Activated CD4-positive, alpha-beta T cell treated with anti-CD3 and anti-CD28 coated beads for 48 hours (primary cell): ENCODE measurements at regions not wholly inside any gene's neighbourhood (a gene's known extent, or its start where the extent isn't known, plus 50 kb on each side); places are given as distances from the start of the nearest gene placed in this dataset.

ENCODE experiments used
- DNase-seq: peaks from one replicate; pipeline ENCODE4 v3.0.0-alpha.2; 2020

DNA sequence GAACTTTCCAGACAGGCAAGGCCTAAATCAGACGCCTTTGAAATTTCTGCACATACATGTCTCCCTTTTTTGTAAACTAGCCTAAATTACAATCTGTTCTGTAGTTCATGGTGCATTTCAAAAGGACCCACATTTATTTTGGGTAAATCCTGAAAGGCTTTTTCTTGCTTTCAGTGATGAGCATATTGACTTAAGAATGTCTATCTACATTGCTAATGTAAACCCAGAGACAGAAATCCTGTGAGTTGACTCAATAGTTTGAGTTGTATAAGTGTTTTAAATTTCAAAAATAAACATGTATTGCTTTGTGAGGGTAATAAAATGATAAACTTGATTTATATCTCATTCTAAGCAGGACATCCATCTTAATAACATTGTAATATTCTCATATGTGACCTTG is 977.0 kb upstream of the NR2F2 start:
- DNase-seq: no peak

DNA sequence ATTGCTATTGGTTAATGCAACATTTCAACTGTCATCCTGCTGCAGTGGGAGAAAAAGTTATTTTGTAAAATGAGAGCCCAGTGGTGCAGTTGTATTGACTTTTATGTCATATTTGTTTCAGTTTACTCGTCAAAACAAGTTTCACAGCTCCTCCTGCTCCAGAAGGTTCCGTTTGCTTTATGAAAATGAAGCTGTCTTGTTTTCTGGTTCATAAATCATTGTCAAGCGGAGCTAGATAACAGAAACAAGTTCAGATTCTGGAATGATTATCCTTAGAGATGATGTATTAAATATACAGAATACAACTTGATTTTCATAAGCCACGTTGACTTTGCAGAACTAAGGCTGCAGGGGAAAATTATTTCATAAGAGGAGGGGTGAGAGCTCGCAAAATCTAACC is 970.5 kb upstream of the NR2F2 start:
- no peak for DNase-seq

DNA sequence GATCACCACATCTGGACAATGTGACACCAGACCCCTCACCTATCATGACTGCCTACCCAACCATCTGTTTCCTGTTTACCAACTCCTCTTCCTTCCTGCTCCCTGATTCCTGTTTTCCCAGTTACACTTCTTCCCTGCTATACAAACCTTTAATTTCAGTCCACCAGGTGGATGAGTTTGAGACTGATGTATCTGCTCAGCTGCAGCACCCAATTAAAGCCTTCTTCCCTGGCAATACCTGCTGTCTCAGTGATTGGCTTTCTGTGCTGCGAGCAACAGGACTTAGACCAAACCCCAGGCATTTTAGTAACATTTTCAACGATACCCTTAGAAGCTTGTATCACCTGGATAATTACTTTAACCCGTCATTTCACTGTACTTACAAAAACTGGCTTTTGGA is 968.2 kb upstream of the NR2F2 start:
- no peak for DNase-seq

DNA sequence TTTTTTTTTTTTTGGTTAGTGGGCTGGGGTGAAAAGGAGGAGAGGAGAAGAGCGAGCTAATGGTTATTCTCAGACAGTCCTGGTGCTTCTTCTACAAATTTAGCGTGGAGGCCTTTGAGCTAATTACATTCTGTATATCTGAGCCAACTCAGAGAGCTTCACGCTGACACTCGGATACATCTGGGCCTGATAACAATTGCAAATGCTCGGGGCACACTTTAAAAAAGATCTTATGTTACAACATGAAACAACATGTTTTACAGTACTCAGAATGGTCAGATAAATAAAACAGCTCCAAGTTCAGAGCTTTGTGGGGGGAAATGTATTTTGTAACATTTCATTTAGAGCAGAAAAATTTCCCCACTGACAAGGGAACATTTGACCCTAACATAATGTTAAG is 966.9 kb upstream of the NR2F2 start:
- no peak for DNase-seq

- no peak for DNase-seq
Measured at GRCh38 chr15:95365511-95366107, 964.9 kb upstream of the NR2F2 start.

DNA sequence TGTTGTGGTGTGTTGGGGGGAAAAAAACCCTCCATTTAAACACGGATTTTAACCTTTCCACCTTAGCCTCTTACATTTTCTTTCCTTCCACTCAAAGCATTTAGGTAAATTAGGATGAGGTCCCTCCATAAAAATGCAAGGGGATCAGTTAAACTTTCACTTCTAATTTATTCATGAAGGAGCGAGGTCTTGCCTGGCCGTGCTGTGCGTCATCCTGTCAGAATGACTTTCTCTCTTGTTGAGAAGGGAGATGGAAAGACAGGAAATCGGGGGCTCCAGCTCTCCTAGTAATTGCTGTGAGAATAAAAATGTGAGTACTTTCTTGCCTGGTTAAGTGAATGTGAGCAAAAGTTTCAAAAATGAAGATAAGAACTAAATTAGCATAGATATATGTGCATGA is 962.3 kb upstream of the NR2F2 start:
- no peak for DNase-seq

- no peak for DNase-seq
Measured at GRCh38 chr15:95368755-95369601, 961.5 kb upstream of the NR2F2 start.

DNA sequence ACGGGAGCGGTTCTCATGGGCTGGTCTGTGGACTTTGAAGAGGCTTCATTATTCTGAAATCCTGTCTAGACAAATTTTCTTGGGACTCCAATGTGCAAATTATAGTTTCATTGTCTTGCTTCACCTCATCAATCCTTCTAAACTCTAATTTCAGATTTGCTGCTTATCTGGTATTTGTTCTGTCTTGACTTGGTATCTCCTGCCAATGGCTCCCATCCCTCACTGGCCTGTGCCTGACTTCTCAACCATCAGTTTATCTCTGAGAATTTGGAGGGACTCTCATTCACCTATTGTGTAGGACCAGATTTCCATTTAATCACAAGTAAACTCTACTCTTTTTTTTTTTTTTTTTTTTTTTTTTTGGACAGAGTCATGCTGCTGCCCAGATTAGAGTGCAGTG is 960.2 kb upstream of the NR2F2 start:
- DNase-seq: no peak

DNA sequence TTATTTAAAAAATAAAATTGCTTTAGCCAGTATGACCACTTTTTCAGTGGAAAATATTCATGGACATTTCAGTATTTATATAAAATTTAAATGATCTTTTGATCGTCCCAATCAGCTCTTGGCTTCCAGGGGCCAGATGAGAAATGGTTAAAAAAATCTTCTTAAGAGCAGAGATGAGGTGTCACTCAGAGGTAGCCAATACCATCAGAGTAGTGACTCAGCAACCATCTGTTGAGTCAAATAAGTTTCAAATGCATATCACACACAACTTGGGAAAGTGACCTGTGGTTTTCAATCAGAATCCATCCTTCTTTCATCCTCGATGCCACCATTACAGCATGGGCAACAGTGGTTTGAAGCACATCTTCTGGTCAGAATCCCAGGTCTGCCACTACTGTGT is 958.8 kb upstream of the NR2F2 start:
- no peak for DNase-seq

- DNase-seq: no peak
Measured at GRCh38 chr15:95375281-95375680, 955.2 kb upstream of the NR2F2 start.

GRCh38 chr15:95377258-95377852 is 953.1 kb upstream of the NR2F2 start:
- no peak for DNase-seq

GRCh38 chr15:95394186-95395067 is 936.1 kb upstream of the NR2F2 start:
- no peak for DNase-seq

DNA sequence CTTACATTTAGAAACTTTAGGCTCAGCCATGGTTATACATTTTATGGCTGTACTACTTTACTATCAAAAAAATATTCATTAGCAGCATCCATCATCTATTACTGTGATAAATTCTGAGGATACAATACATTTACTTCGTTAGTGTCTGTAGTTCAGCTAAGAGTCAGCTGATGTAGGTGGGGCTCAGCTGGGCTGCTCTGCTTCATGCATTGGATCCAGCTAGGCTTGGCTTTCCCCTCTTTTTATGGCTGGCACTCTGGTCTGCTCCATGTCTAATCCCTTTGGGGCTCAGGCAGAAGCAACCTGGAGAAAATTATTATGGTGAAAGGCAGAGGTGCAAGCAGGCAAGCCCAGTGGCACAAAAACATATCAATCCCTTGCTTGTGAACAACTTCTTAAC is 930.1 kb upstream of the NR2F2 start:
- DNase-seq: no peak

GRCh38 chr15:95401587-95401986 is 928.9 kb upstream of the NR2F2 start:
- no peak for DNase-seq

GRCh38 chr15:95405447-95405846 is 925.1 kb upstream of the NR2F2 start:
- no peak for DNase-seq

- DNase-seq: no peak
Measured at GRCh38 chr15:95407534-95407933, 923.0 kb upstream of the NR2F2 start.

DNA sequence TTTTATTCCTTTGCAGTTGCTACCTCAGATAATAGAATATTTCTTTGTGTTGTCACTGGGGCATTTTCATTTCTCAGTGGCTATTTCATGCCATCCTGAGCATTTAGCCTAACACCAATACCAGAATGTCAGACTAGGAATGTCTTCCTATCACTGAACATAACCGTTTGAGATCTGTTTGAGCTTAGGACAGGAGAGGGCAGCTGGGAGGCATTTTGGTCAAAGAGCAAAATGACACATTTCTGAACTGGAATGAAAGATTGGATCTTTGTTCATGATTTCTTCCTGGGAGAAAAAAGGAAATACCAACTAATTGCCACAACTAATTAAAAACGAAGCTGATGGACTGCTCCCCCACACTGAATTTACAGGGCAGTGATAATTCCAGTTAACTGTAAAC is 921.3 kb upstream of the NR2F2 start:
- DNase-seq: no peak

GRCh38 chr15:95409626-95410310 is 920.7 kb upstream of the NR2F2 start:
- DNase-seq: no peak

DNA sequence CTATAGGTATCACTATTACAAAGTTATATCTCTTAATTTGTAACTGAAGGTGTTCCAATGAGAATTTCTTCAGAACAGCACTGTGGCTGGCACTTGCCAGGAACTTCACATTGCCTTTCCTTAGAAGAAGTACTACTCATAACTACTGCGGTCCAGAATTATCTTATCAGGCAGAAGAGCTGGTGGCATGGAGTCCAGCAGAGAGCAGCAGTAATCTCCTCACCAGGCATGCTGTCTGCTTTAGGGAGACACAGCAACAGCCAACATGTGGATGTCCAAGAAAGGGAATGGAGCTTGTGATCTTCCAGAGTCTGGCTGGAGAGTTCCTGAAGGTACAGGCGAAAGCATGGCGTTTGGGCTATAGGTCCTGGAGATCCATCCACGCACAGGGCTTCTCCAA is 919.7 kb upstream of the NR2F2 start:
- DNase-seq: no peak

- no peak for DNase-seq
Measured at GRCh38 chr15:95416576-95416975, 913.9 kb upstream of the NR2F2 start.

DNA sequence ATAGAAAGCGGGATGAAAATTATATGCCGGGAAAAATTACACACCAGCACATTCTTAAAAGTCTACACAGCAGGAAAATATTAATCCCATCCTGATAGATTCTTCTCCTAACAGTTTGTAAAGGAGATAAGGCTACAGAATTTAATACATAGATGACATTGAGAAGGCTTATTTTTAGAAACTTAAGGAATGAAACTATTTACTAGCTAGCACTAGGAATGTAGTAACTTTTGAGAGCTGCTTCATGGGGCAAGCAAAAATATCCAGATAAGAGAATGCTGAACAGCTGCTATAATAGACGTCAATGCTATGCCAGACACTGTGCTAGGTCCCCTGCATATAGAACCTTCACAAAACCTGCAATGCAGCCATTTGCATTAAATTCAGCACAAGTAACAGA is 912.7 kb upstream of the NR2F2 start:
- no peak for DNase-seq

DNA sequence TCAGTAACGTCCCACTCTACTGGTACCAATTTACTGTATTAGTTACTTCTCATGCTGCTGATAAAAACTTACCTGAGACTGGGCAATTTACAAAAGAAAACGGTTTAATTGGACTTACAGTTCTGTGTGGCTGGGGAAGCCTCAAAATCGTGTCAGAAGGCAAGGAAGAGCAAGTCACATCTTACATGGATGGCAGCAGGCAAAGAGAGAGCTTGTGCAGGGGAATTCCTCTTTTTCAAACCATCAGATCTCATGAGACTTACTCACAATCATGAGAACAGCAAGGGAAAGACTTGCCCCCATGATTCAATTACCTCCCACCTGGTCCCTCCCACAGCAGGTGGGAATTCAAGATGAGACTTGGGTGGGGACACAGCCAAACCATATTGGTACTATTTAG is 908.2 kb upstream of the NR2F2 start:
- no peak for DNase-seq

GRCh38 chr15:95425859-95426258 is 904.6 kb upstream of the NR2F2 start:
- DNase-seq: no peak
